ENCODE measurements at regions not wholly inside any gene's neighbourhood (a gene's known extent, or its start where the extent isn't known, plus 50 kb on each side); places are given as distances from the start of the nearest gene placed in this dataset.

- DNase-seq: no peak
Observed at GRCh38 chr5:173691931-173692330, 75.5 kb upstream of the BOD1 start.

DNA sequence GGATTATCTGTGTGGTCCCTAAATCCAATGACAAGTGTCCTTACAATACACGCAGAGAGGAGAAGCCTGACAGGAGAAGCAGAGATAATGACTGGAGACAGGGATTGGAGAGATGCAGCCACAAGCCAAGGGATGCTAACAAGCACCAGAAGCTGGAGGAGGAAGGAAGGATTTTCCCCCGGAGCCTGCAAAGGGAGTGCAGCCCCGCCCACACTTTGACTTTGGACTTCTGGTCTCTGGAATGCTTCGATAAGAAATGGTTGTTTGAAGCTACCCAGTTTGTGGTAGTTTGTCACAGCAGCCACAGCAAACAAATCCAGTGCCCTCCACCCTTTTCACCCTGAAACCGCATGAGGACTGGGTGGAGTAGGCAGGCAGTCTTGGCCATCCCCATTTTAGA lies 77.2 kb upstream of the BOD1 start:
- DNase-seq: no peak

DNA sequence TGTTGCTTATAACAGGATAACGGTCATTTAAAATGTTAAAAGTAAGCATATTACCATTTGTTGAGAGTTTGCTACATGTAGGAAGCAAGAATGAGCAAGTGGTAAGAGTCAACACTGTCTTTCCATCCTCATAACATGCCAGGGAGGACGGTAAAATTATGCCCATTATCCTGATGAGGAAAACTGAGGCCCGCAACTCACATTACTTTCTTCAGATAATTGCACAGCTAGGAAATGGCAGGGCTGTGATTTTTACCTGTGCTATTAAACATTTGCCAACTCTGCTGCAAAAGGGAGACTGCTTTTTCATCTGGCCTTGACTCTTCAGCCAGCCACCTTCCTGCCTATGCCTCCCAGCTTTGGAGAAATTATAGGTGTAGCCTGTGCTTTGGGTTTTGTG lies 79.8 kb upstream of the BOD1 start:
- DNase-seq: no peak

- no peak for DNase-seq
Observed at GRCh38 chr5:173697931-173698579, 81.6 kb upstream of the BOD1 start.

DNA sequence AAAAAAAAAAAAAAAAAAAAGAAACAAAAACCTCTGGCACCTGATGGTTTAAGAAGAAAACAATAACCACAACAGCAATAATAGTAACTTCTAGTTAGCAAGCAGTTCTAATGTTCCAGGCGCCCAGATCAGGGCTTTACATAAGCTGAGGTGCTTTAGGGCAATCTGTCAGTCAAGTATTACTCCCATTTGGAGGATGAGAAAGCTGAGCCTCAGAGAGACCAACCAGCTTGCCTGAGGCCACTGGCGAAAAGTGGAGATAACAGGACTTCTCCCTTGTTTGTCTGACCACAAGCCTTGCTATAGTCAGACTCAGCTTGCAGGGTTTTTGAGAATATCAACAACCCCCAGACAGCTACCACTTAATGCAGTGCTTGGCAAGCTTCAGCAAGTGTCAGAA lies 83.5 kb upstream of the BOD1 start:
- no peak for DNase-seq

DNA sequence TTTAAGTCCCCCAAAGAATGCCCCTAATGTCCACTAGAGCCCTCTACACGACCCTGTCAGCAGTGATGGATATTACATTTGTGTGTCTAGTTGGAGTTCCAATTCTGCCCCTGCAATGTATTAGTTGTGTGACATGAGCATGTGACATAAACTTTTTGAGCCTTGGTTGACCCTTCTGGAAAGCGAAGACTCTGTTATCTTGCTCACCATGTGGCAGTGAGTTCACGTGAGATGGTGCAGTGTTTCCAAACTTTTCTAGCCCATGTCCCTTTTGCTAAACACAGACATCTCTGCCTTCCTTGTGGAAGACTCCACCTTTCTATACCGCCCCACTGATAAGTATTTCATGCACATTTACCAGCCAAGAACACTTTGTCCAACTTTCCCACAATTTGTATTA lies 87.0 kb upstream of the BOD1 start:
- DNase-seq: no peak

- DNase-seq: no peak
Observed at GRCh38 chr5:173704615-173705511, 88.4 kb upstream of the BOD1 start.

GRCh38 chr5:173705512-173706044 lies 89.1 kb upstream of the BOD1 start:
- DNase-seq: no peak

DNA sequence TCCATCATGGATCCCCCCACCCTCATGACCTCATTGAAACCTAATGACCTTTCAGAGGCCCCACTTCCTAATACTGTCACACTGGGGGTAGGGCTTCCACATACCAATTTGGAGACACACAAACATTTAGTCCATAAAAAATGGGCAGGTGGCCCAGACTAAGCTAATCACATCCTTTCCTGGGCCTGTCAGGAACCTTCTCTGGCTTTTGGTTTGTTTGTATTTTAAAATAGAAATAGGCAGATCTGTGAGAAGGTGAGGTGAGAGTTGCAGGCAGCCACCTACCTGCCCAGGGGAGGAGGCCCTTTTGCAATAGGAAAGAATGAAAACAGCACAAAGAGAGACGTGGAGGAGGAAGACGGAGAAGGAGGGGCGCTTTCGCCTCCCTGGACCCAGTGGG lies 90.2 kb upstream of the BOD1 start:
- no peak for DNase-seq

GRCh38 chr5:173707392-173707791 lies 90.9 kb upstream of the BOD1 start:
- no peak for DNase-seq

DNA sequence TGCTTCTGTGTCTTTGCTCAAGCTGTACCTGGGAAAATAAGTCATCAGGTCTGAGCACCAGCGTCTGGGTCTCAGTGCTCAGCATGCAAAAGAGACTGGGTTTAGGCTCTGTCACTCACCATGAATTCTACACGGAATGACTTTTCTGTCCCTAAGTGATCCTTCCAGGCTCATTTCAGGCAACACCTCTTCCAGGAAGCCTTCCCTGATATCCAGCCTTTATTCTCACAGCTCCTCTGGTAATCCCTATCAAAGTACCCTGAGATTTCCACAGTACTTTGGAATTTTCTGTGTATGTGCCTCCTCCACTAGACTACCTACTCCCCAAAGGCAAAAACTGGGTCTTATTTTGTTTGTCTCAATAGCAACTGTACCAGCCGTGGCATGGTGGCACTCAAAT lies 92.7 kb upstream of the BOD1 start:
- no peak for DNase-seq

DNA sequence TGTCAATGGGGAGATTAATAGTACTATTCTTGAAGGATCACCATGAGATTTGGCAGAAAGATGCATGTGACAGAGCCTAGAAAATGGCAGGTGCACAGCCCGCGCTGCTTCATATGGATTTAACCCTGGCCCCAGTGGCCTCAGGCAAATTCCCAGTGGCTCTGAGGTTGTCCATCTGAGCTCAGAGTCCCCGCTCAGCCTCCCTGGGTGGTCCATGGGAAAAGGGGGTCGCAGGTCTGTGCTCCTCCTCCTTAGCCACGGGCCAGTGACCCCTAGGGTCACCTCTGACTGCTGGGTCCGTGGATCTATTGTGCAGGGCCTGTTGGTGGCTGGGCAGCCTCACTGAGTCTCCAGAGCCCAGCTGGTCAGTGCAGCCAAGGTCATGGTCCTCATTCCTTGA lies 93.3 kb upstream of the BOD1 start:
- no peak for DNase-seq

DNA sequence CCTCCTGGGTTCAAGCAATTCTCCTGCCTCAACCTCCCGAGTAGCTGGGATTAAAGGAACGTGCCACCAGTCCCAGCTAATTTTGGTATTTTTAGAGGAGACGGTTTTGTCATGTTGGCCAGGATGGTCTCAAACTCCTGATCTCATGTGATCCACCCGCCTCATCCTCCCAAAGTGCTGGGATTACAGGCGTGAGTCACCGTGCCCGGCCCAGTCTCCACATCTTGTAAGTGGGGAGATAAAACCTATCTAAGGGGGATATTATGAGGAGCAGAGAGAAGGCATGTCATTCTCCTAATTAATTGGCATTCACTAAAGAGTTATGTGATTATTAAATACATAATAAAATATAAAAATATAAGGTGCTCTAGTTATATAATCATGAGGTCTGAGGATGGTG lies 94.1 kb upstream of the BOD1 start:
- no peak for DNase-seq

- no peak for DNase-seq
Observed at GRCh38 chr5:173711466-173711865, 95.0 kb upstream of the BOD1 start.

GRCh38 chr5:173712609-173713175 lies 96.2 kb upstream of the BOD1 start:
- no peak for DNase-seq

DNA sequence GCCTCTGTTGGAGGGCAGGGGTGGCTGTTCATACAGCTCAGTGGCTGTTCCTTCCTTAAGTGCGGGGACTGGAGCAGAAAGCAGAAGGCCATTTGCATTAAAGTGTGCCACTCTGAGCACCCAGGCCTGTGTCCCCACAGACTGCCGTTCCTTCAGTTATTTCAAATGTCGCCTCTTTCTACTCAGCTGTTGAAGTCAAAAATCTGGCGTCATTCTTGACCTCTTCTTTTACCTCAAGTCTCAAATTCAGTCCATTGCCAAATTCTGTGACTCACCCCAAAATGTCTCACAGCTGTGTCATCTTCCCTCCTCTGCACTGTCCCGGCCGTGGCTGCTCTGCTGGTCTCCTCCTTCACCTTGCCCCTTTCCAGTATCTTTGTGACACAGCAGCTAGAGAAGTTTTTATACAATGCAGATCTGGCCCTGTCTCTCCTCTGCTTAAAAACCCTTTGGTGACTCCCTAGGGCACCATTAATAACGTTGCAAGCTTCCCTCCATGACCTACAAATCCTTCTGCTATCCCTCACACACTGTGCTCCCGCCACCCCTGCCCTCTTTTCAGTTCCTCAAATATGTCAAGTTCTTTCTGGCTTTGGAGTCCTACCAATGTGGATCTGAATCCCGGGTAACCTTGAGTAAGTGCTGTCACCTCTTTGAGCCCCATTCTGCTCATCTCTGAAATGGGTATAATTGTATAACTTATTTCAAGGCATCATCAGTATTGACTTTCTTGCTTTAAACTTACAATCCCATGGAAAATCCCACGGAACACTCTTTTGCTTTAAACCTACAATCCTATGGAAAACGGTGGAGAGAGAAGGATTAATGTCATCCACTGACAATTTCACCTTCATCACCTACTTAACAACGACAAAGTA lies 98.3 kb upstream of the BOD1 start:
- DNase-seq: no peak

DNA sequence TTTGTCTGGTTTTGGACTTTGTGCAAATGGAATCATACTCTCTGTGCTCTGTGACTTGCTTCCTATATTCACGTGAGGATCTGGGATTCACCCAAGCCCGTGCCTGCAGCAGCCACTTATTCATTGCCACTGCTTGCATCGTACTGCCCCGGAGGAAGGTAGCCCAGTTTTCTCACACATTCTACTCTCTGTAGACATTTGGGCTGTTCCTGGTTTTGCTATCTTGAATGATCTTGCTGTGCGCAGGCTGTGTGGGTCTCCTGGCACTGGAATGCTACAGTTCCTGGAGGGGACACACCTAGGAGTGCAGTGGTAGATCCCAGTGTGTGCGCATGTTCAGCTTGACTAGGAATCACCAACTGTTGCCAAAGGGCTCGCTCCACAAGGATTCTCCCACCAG lies 99.2 kb upstream of the BOD1 start:
- DNase-seq: no peak

- no peak for DNase-seq
Observed at GRCh38 chr5:173716058-173716682, 99.7 kb upstream of the BOD1 start.

DNA sequence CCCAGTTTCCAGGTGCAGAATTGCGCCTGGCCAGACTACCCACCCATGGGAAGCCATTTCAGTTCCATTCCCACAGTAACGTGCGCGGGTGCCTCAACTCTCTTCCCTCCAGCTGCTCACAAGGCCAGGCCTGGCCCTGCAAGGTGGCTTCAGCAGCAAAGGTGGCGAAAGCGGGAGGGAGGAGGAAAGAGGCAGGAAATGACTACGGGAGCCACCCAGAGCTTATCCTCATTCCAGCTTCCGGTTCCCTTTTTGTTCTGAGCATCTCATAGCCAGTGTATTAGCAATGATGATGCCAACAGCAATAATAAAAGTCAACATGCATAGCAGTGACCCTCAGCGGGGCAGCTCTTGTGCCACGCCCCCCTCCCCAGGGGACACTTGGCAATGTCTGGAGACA lies 101.5 kb upstream of the BOD1 start:
- no peak for DNase-seq

DNA sequence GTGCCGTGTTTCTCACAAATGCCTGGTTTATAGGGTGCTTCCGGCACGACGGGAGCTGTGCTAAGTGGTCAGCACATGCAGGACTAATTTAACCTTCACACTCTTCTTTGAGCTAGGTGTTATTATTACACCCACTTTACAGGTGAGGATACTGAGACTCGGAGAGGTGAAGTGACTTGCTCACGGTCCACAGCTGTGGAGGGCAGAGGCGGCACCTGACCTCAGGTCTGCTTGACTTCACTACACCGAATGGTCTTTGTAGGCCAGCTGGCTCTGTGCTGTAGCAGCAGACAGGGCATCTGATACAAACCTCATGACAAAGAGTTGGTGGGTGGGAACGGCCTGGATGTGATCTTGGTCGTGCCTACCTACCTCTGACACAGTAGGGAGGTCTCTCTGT lies 102.0 kb upstream of the BOD1 start:
- DNase-seq: no peak

GRCh38 chr5:173719731-173720082 lies 103.3 kb upstream of the BOD1 start:
- DNase-seq: no peak

- no peak for DNase-seq
Observed at GRCh38 chr5:173720286-173720952, 104.0 kb upstream of the BOD1 start.
